Neuronal stem cell (in vitro differentiated cells): ENCODE measurements at regions not wholly inside any gene's neighbourhood (a gene's known extent, or its start where the extent isn't known, plus 50 kb on each side); places are given as distances from the start of the nearest gene placed in this dataset.

Experiments used
- DNase-seq: peaks from one replicate; pipeline ENCODE4 v3.0.0-alpha.2; 2013; ENCODE audit warnings: low spot score
- H2AFZ ChIP-seq: one replicate; pipeline ENCODE4 v1.6.1; 2013; ENCODE audit warnings: mild to moderate bottlenecking, low read length, inconsistent platforms
- H2AK5ac ChIP-seq: 2 replicates; pipeline ENCODE4 v1.6.1; 2013; ENCODE audit warnings: low read depth, mild to moderate bottlenecking, inconsistent platforms, low read length, moderate library complexity, mixed read lengths
- H2BK120ac ChIP-seq: 2 replicates; pipeline ENCODE4 v1.6.1; 2013; ENCODE audit warnings: low read depth, mild to moderate bottlenecking, inconsistent platforms, low read length, moderate library complexity, mixed read lengths
- H2BK12ac ChIP-seq: one replicate; pipeline ENCODE4 v1.6.1; 2013; ENCODE audit warnings: low read length, inconsistent platforms
- H2BK15ac ChIP-seq: 2 replicates; pipeline ENCODE4 v1.6.1; 2013; ENCODE audit warnings: mild to moderate bottlenecking, low read length, inconsistent platforms, mixed read lengths
- H2BK5ac ChIP-seq: one replicate; pipeline ENCODE4 v1.6.1; 2013; ENCODE audit warnings: inconsistent platforms, mild to moderate bottlenecking, low read length, moderate library complexity
- H3K14ac ChIP-seq: one replicate; pipeline ENCODE4 v1.6.1; 2013; ENCODE audit warnings: low read length, inconsistent platforms
- H3K18ac ChIP-seq: 2 replicates; pipeline ENCODE4 v1.6.1; 2013; ENCODE audit warnings: low read length, inconsistent platforms
- H3K23ac ChIP-seq: 2 replicates; pipeline ENCODE4 v1.6.1; 2013; ENCODE audit warnings: low read depth, mild to moderate bottlenecking, mixed read lengths, low read length, inconsistent platforms; ENCODE audit not compliant: poor library complexity
- H3K27ac ChIP-seq: replicated peaks from 3 replicates; pipeline ENCODE4 v1.5.1; 2013; ENCODE audit warnings: low read length, inconsistent platforms
- H3K27me3 ChIP-seq, 3 experiments: 2 replicates each; pipeline ENCODE4 v1.6.1; 2013; ENCODE audit warnings: low read length in 3 of 3, mild to moderate bottlenecking in 2 of 3, inconsistent platforms in 1 of 3, low read depth in 1 of 3, mixed read lengths in 1 of 3, moderate library complexity in 1 of 3; ENCODE audit not compliant: control insufficient read depth in 3 of 3, insufficient read depth in 3 of 3
- H3K36me3 ChIP-seq, 2 donors: replicated peaks in 1 of 2; 2 replicates each; pipeline ENCODE4 v1.6.1; 2013; ENCODE audit warnings: low read length in 2 of 2; ENCODE audit not compliant: control insufficient read depth in 2 of 2, insufficient read depth in 2 of 2
- H3K4ac ChIP-seq: 2 replicates; pipeline ENCODE4 v1.6.1; 2013; ENCODE audit warnings: inconsistent platforms, mild to moderate bottlenecking, low read length, moderate library complexity
- H3K4me1 ChIP-seq, 2 donors: 1 replicate in 1 of 2; 2 replicates in 1 of 2; pipeline ENCODE4 v1.6.1; 2013; ENCODE audit warnings: low read length in 2 of 2, low read depth in 1 of 2; ENCODE audit not compliant: control insufficient read depth in 2 of 2, insufficient read depth in 1 of 2
- H3K4me2 ChIP-seq: one replicate; pipeline ENCODE4 v1.6.1; 2013; ENCODE audit warnings: mild to moderate bottlenecking, low read length, inconsistent platforms; ENCODE audit not compliant: insufficient read depth, poor library complexity, severe bottlenecking
- H3K4me3 ChIP-seq, 2 donors: 2 replicates each; pipeline ENCODE4 v1.5.1; 2013; ENCODE audit warnings: low read length in 2 of 2, mild to moderate bottlenecking in 2 of 2, inconsistent platforms in 1 of 2, moderate library complexity in 1 of 2
- H3K79me1 ChIP-seq: one replicate; pipeline ENCODE4 v1.6.1; 2013; ENCODE audit warnings: low read depth, mild to moderate bottlenecking, inconsistent platforms, low read length, moderate library complexity
- H3K9ac ChIP-seq: one replicate; pipeline ENCODE4 v1.6.1; 2013; ENCODE audit warnings: mild to moderate bottlenecking, low read depth, low read length, inconsistent platforms; ENCODE audit not compliant: poor library complexity
- H3K9me3 ChIP-seq, 2 donors: replicated peaks in 1 of 2; 2 replicates each; pipeline versions ENCODE3 to v1.6.1; 2013; ENCODE audit warnings: low read length in 2 of 2, mild to moderate bottlenecking in 2 of 2, inconsistent platforms in 1 of 2, low read depth in 1 of 2, mixed read lengths in 1 of 2, moderate library complexity in 1 of 2; ENCODE audit not compliant: control insufficient read depth in 2 of 2, insufficient read depth in 1 of 2
- H4K8ac ChIP-seq: one replicate; pipeline ENCODE4 v1.6.1; 2013; ENCODE audit warnings: low read depth, mild to moderate bottlenecking, inconsistent platforms, low read length, moderate library complexity
- H4K91ac ChIP-seq: one replicate; pipeline ENCODE4 v1.6.1; 2013; ENCODE audit warnings: low read length, low read depth, mild to moderate bottlenecking, inconsistent platforms; ENCODE audit not compliant: poor library complexity
- WGBS, 2 donors: extraction: QIAGEN DNeasy Blood & Tissue Kit; methylation state at CpG; one replicate each; pipeline ENCODE4 v1.1.7; 2013; ENCODE audit warnings: missing lambda C conversion rate in 2 of 2, mixed read lengths in 1 of 2; ENCODE audit not compliant: insufficient read length in 2 of 2, insufficient replicate concordance in 1 of 2; ENCODE audit errors: extremely low coverage in 2 of 2; 5-methylcytosine and 5-hydroxymethylcytosine counted together

DNA sequence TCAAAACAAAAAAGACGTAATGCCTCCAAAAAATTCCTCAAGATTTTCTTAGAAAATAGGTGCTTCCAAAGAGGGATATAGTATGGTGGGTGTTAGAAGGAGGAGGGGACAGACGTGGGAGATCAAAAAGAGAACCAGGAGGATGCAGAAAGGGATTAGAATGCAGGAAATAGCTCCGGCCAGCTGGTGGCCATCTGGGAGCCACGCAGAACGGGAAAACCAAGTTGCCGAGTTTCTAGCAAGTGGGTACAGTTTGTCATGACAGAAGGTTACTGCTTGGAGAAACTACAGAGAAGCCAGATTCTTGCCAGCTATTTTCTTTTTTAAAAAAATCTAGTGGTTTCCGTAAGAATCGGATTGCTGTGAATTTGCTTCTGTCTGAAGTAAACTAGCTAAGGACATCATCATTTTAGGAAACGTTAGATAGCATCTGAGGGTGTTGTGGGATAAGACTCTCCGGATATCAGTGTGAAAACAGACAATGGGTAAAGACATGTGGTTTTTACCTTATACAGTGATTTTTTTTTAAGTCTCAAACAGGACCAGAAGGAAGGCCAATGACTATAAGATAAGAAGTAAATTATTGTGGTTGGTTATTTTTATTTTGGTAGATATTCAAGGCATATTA is 104.9 kb downstream of the HSPH1 start:
- Histone ChIP-seq H3K23ac (no peak overlapping the region), H3K36me3 (no peaks in the 10 kb centered on the region), H4K8ac (no peak overlapping the region), H4K91ac (no peak overlapping the region), H2AFZ (peak overlapping the region; percentile 14), H3K27ac (no peak overlapping the region), H3K4me1 (no peaks in the 10 kb centered on the region), H2BK5ac (no peak overlapping the region), H3K14ac (no peak overlapping the region), H2BK12ac (no peak overlapping the region), H2BK15ac (no peak overlapping the region), H3K9ac (no peak overlapping the region), H3K4ac (no peak overlapping the region), H2BK120ac (no peak overlapping the region), H3K4me3 (no peak overlapping the region), H3K27me3 (peaks cover 0 to 3% (median 0%) of the 10 kb centered on the region in 3 experiments), H3K18ac (no peak overlapping the region), H3K4me2 (no peak overlapping the region), H2AK5ac (no peak overlapping the region), H3K79me1 (no peaks in the 10 kb centered on the region), H3K9me3 (no peaks in the 10 kb centered on the region)
- 100% methylated on average over 1 of the region's 10 CpGs; no CpG with 5 or more reads in 1 of the 2 donors for WGBS, 2 donors
- no peak for DNase-seq

- peaks cover 0 to 3% (median 0%) of the 10 kb centered on the region in 3 experiments for H3K27me3 ChIP-seq
- H3K14ac ChIP-seq, result no peak overlapping the region
- no peak overlapping the region for H3K4me2 ChIP-seq
- no peak overlapping the region for H2BK12ac ChIP-seq
- H3K9me3 ChIP-seq, result no peaks in the 10 kb centered on the region
- no peak overlapping the region for H3K27ac ChIP-seq
- H4K8ac ChIP-seq, result no peak overlapping the region
- no peaks in the 10 kb centered on the region for H3K4me1 ChIP-seq
- no peak overlapping the region for H2BK120ac ChIP-seq
- H3K18ac ChIP-seq, result no peak overlapping the region
- no peak overlapping the region for H2BK15ac ChIP-seq
- H3K36me3 ChIP-seq, result no peaks in the 10 kb centered on the region
- no peak overlapping the region for H2BK5ac ChIP-seq
- no peak overlapping the region for H3K9ac ChIP-seq
- H4K91ac ChIP-seq, result no peak overlapping the region
- no peak for DNase-seq
- H2AFZ ChIP-seq, result no peak overlapping the region
- no peak overlapping the region for H3K23ac ChIP-seq
- H3K4ac ChIP-seq, result no peak overlapping the region
- H3K79me1 ChIP-seq, result no peaks in the 10 kb centered on the region
- WGBS, 2 donors, result no CpG with 5 or more reads among the region's 5 CpGs
- H3K4me3 ChIP-seq, result no peak overlapping the region
- H2AK5ac ChIP-seq, result no peak overlapping the region
Measured at GRCh38 chr13:31055589-31055988, 106.1 kb downstream of the HSPH1 start.

DNA sequence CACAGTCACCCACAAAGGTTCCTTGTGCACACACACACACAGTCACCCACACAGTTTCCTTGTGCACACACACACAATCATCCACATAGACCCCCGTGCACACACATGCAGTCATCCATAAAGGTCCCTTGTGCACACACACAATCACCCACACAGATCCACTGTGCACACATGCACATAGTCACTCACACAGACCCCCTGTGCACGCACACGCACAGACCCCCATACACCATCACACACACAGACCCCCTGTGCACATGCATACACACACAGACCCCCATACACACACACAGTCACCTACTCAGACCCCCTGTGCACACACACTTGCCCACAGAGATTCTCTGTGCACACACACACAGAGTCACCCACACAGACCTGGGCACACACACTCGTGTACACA is 107.1 kb downstream of the HSPH1 start:
- no peak overlapping the region for H2BK5ac ChIP-seq
- H3K9ac ChIP-seq, result peak overlapping the region; percentile 61
- no peak overlapping the region for H2BK12ac ChIP-seq
- peak overlapping the region; percentile 14 for H3K14ac ChIP-seq
- no peak overlapping the region for H4K8ac ChIP-seq
- peaks cover 0 to 3% (median 0%) of the 10 kb centered on the region in 3 experiments for H3K27me3 ChIP-seq
- H3K4me1 ChIP-seq, result no peaks in the 10 kb centered on the region
- H3K79me1 ChIP-seq, result no peaks in the 10 kb centered on the region
- no peak for DNase-seq
- no peak overlapping the region for H3K4me2 ChIP-seq
- H3K4ac ChIP-seq, result no peak overlapping the region
- no peak overlapping the region for H3K27ac ChIP-seq
- WGBS, 2 donors, result no CpG with 5 or more reads among the region's 4 CpGs
- H2BK120ac ChIP-seq, result no peak overlapping the region
- no peak overlapping the region for H3K4me3 ChIP-seq
- H2BK15ac ChIP-seq, result no peak overlapping the region
- H3K9me3 ChIP-seq, result no peaks in the 10 kb centered on the region
- no peak overlapping the region for H2AFZ ChIP-seq
- H3K18ac ChIP-seq, result no peak overlapping the region
- H3K36me3 ChIP-seq, result no peaks in the 10 kb centered on the region
- no peak overlapping the region for H2AK5ac ChIP-seq
- no peak overlapping the region for H3K23ac ChIP-seq
- no peak overlapping the region for H4K91ac ChIP-seq

DNA sequence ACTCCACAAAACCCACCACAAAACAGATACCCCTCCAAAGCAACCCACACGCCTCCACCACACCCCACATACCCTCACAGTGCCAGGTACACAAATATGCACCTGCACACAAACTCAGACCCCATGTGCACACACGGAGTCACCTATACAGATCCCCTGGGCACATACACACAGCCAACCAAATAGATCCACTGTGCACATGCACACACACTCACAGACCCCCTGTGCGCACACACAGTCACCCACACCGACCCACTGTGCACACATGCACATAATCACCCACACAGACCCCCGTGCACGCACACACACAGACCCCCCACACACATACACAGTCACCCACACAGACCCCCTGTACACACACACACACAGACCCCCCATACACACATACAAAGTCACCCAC is 107.8 kb downstream of the HSPH1 start:
- no peak overlapping the region for H3K14ac ChIP-seq
- H3K4ac ChIP-seq, result no peak overlapping the region
- H3K23ac ChIP-seq, result no peak overlapping the region
- no peak overlapping the region for H3K18ac ChIP-seq
- H4K91ac ChIP-seq, result no peak overlapping the region
- no peak for DNase-seq
- no peak overlapping the region for H3K4me3 ChIP-seq
- H3K4me2 ChIP-seq, result no peak overlapping the region
- H3K9me3 ChIP-seq, result no peaks in the 10 kb centered on the region
- peaks cover 0 to 3% (median 0%) of the 10 kb centered on the region in 3 experiments for H3K27me3 ChIP-seq
- H3K36me3 ChIP-seq, result no peaks in the 10 kb centered on the region
- H2BK12ac ChIP-seq, result no peak overlapping the region
- H2BK15ac ChIP-seq, result no peak overlapping the region
- H2AK5ac ChIP-seq, result no peak overlapping the region
- WGBS, 2 donors, result no CpG with 5 or more reads among the region's 6 CpGs
- no peak overlapping the region for H2BK5ac ChIP-seq
- no peaks in the 10 kb centered on the region for H3K4me1 ChIP-seq
- no peak overlapping the region for H3K27ac ChIP-seq
- H2BK120ac ChIP-seq, result no peak overlapping the region
- H2AFZ ChIP-seq, result no peak overlapping the region
- H4K8ac ChIP-seq, result no peak overlapping the region
- H3K79me1 ChIP-seq, result no peaks in the 10 kb centered on the region
- no peak overlapping the region for H3K9ac ChIP-seq
